ENCODE measurements at regions not wholly inside any gene's neighbourhood (a gene's known extent, or its start where the extent isn't known, plus 50 kb on each side); places are given as distances from the start of the nearest gene placed in this dataset.

GRCh38 chr20:22335210-22335609 is 249.2 kb downstream of the FOXA2 start:
- 0% methylated on average over 2 of the region's 4 CpGs for WGBS (ENCODE audit: insufficient coverage, low coverage, missing lambda C conversion rate)
- Histone ChIP-seq H3K4me1 (replicated peaks in 1 of 2; ENCODE audit: control insufficient read depth in 2 of 2, insufficient read depth in 2 of 2, low read length in 2 of 2) (no peaks in the 10 kb centered on the region), H3K4me2 (ENCODE audit: insufficient read depth, low read length) (no peak overlapping the region), H3K9me3 (replicated peaks; ENCODE audit: control insufficient read depth, insufficient read depth, low read depth, low read length) (no peaks in the 10 kb centered on the region), H3K79me2 (ENCODE audit: control insufficient read depth, insufficient read depth, low read length) (no peaks in the 10 kb centered on the region), H3K27me3 (ENCODE audit: control insufficient read depth in 2 of 2, insufficient read depth in 2 of 2, low read length in 2 of 2) (peaks cover 0 to 14% of the 10 kb centered on the region in 2 experiments; a peak in 3 of 5 replicates), H4K20me1 (replicated peaks; ENCODE audit: control insufficient read depth, insufficient read depth, low read length) (peaks cover 3% of the 10 kb centered on the region; the same call in 1 of the 2 replicates), H3K9ac (ENCODE audit: insufficient read depth in 1 of 2, low read depth in 2 of 2, low read length in 2 of 2) (no peak overlapping the region), H2AFZ (ENCODE audit: low read depth, low read length) (no peak overlapping the region), H3K9me1 (ENCODE audit: control insufficient read depth, insufficient read depth, low read length) (no peaks in the 10 kb centered on the region), H3K27ac (ENCODE audit: extremely low read depth, low read depth, low read length) (no peak overlapping the region), H3K4me3 (no peak overlapping the region), H3K36me3 (ENCODE audit: control insufficient read depth, insufficient read depth, low read length) (no peaks in the 10 kb centered on the region)
- ChIA-PET CTCF (ENCODE audit: low intra/inter-chr PET ratio) (interaction anchor here (1.0 kb wide), 1 partner anchor 252 kb away, joined by 5 read pairs; no protein-coding TSS in a partner anchor), POLR2A (interaction anchor here (0.6 kb wide), 1 partner anchor 263 kb away, joined by 3 read pairs; no protein-coding TSS in a partner anchor)
- BruUV-seq (replicated peaks): no TSS peak
- FAIRE-seq (no peak), DNase-seq (ENCODE audit: extremely low read depth in 1 of 4, low spot score in 3 of 4) (no peak), ATAC-seq (no peak)
- TF ChIP-seq CEBPZ (IDR thresholded peaks at IDR 0.05; ENCODE audit: borderline replicate concordance, low read depth, low read length): no peak
- TF ChIP-seq BDP1 (IDR thresholded peaks at IDR 0.05; ENCODE audit: insufficient read depth, insufficient read length): no peak
- no peak for TF ChIP-seq POU5F1 (IDR thresholded peaks at IDR 0.05; ENCODE audit: borderline replicate concordance, low read depth, low read length, partially characterized antibody)
- no peak for TF ChIP-seq HES1 (IDR thresholded peaks at IDR 0.05; ENCODE audit: low read depth)
- TF ChIP-seq RBM39 (optimal IDR thresholded peaks at IDR 0.05; ENCODE audit: low read depth, low read length): no peak
- no peak for TF ChIP-seq ZNF146 (CRISPR knock-in tag; IDR thresholded peaks at IDR 0.05; ENCODE audit: unreplicated experiment)
- no peak for TF ChIP-seq ZBTB33 (CRISPR knock-in tag; IDR thresholded peaks at IDR 0.05)
- no peak for TF ChIP-seq SAFB2 (IDR thresholded peaks at IDR 0.05; ENCODE audit: borderline replicate concordance, low read depth, low read length, severe bottlenecking)
- TF ChIP-seq KDM5B (IDR thresholded peaks at IDR 0.05; ENCODE audit: insufficient replicate concordance, low read depth, low read length): no peak
- intact Hi-C loops (cut with micrococcal nuclease): loop anchor here (10.0 kb wide), 1 partner anchor 140 kb away; no protein-coding TSS in a partner anchor
- in situ Hi-C loops (cut with MboI): loop anchor here (5.0 to 25.0 kb wide), 2 partner anchors 252 to 627 kb away; no protein-coding TSS in a partner anchor

Measured in K562 (cell line).